Stimulated activated CD8-positive, alpha-beta memory T cell treated with anti-CD3 and anti-CD28 coated beads, Interleukin-4, amount 100 ng/mL, for 48 hours (primary cell): ENCODE measurements at regions not wholly inside any gene's neighbourhood (a gene's known extent, or its start where the extent isn't known, plus 50 kb on each side); places are given as distances from the start of the nearest gene placed in this dataset.

Experiments used
- DNase-seq: peaks from one replicate; pipeline ENCODE4 v3.0.0-alpha.2; 2020

DNA sequence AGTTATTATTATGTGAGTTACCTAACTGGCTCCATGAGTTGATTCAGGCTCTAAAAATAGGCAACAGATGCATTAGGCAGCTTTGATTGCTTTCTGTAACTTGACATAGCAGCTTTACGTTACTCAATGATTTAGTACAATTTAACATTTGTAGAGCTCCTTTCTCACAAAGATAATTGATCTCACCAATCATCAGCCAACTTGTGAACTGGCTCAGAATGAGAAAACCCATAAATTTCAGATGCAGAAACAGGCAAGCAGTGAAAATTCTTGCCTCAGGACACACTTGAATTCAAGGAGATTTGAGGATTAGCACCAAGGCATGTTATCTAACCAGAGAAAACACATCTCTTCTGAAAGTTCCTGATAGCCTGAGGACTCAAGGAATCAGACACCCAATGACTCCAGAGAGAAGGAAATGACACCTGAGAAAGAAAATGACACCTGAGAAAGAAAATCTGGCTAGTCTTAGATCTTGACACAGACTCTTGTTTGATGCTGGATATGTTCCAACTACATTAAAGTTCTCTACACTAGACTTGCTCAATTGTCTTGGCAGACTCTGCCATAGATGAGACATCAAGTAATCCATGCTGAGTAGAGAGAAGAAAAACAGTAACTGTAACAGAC, 315.1 kb upstream of the CBLB start:
- no peak for DNase-seq

DNA sequence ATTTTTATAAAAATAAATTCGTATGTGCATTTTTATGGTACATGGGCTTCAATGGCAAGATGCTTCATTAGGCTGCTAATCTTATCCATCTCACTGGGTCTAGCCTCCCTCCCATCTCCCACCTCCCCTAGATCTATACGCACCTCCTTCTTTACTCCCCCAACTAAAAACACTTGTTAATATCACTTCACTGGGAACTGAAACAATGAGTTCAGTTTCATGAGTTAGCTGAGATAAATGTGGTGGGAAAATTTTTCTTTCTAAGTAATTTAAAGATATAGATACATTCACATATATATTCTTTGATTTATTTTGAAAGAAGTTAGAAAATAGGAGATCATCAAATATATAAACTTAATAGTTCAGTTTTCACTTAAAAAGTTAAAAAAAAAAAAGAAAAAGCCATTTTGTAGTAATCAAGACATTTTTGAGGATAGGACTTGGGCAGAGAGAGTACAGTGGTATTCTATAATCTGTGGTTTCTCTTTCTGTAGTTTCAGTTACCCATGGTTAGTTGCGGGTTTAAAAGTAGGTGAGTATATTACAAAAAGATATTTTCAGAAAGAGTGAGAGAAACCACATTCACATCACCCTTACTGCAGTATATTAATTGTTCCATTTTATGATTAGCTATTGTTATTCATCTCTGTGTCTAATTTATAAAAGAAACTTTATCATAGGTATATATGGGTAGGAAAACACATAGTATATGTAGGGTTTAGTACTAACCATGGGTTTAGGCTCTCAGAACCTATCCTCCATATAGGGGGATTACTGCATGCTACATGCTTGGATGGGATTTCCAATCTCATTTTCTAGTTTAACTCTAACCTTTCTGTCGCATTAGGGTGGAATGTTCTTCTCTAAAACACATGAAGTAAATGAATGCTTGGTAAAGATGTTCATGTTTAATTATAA, 316.0 kb upstream of the CBLB start:
- DNase-seq: no peak

DNA sequence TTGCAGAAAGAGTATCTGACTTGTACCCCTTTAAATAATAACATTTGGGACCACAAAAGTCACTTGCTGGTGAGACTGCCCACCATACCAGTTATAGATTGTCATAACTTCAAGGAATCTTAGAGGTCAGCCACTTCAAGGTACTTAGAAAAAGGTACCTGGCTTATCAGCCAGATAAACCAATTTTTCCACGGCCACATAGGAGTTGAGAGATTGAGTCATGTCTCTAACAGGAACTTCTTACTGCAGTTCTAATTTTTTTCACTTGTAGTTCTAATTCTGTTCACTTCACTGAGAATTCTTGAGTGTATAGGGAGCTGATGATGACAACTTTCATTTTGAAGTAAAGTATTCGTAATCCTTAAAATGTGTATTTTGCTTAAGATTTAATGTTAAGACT, 317.1 kb upstream of the CBLB start:
- no peak for DNase-seq

DNA sequence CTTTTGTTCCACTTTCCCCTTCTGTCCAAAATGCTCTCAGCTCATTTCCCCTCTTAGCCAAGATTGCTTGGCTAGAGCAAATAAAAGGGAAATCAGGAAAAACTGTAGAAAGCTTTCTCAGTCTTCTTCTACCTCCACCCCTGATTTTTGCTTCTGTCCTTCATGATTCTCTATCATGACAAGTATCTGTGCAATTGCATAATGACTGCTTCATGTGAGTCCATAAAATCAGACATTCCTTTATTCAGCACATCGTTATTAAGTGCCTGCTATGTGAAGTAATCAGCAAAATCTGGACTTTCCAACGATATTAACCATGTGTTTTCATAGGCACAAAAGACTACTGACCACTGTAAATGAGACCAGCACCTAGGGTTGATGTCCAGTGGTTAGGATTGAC, 321.5 kb upstream of the CBLB start:
- DNase-seq: no peak

DNA sequence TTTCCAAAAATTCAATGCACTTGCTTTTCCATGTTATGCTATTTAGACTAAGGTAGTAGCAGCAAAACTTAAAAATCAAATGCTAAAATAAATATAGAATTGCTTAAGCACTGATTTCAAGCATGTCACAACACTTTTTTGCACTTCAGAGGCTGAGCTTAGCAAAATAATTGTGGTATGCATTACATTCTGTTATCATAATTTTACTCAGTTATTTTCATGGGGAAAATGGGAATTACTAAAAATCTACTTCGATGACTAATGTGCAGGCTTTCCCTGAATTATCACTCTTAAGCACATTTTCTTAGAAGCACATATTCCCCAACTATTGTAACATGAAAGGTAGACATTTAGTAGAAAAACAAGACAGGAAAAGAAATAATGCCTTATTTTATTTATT, 322.4 kb upstream of the CBLB start:
- DNase-seq: no peak

DNA sequence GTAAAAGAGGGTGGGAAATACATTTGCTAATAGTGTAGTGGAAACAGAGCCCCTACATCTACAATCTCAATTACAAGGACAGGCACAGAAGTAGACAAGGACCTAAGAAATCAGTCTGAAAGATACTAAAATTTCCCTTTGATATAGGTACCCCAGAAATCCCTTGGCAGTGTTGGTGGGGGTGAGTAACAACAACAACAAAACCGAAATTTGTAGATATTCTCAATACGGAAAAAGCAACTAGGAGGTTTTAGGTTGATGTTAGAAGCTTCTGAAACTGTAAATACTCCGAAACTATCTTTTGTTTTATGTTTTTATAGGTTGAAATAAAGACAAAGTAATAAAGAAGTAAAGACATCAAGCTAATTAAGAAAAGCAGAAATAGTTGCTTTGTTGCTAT, 323.1 kb upstream of the CBLB start:
- no peak for DNase-seq

DNA sequence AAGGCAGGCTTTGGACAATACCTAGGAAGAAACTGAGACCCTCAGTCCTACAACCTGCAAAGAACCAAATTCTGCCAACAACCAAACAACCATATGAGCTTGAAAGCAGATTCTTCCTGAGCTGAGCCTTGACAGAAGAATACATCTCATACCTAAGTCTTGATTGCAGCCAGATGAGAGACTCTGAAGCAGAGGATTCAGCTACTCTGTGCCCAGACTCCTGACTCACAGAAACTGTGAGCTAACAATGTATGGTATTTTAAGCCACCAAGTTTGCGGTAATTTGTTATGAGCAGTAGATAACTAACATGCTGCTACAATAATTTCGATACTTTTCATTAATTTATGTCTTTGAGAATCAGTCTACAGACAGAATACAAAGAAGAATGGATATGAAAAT, 325.1 kb upstream of the CBLB start:
- DNase-seq: no peak

DNA sequence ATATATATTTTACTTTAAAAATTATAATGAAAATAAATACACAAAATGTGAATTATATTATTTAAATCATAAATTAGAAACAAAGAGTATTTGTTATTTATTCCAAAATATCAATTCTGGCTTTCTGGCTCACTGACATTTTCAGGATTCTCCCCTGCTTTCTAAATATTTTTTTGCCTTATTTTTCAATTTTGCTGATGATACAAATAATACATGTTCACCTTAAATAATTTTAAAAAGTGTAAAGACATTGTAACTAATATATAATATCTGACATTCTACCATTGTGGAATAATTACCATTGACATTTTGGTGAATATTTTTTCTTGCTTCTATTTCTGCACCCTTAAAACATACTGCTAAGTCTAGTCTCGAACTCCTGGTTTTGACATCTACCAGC, 325.9 kb upstream of the CBLB start:
- DNase-seq: no peak

DNA sequence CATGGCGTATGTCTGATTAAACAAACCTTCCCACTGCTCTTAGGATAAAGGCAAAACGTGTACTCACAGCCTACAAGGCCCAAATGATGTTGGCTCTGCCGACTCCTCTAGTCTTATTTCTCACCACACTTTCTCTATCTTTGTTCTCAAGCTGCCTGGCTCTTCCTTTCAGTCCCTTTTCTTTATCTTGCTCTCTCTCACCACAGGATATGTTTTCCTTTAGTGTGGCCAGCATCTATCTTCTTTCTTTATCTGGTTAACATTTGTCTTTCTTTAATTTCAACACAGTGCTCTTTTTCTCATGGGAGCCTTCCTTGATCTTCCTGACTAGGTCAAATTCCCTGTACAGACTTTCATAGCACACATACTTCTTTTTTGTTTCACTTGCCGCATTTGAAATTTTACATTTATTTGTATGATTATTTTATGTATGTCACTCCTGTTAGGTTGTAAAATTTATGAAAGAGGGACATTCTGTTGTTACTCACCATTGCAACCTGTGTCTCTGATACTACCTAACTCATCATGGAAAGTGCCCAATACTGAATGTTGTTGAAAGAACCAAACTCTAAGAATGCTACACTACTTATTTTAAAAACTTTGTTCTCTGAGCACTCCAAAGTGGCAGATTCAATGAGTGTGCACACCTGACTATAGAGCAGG, 328.9 kb upstream of the CBLB start:
- no peak for DNase-seq

DNA sequence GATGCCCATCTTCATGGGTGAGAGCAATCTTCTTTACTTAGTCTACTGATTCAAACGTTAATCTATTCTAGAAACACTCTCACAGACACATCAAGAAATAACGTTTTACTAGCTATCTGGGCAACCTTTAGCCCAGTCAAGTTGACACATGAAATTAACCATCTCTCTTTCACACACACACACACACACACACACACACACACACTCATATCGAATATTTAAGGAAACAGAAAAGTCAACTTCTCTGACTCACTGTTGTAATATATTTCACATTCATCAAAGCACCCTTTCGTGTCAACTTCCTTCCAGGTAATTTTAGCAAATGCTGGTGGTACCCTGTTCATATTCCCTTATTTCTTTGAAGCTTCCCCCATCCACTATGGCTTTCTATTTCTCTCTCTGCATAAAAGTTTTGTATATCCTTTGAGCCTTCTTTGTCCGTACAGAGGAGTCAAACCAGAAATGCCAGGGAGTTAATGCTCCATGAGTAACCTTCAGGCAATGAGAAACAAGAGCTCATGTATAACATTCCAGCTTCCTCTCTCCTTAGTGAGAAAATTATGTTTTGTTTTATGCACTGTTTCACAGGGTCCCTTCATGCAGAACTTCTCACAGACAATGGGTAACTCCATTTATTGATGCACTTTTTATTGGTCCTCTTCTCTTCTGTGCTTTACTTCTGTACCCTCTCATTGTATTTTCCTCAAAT, 335.5 kb upstream of the CBLB start:
- no peak for DNase-seq

DNA sequence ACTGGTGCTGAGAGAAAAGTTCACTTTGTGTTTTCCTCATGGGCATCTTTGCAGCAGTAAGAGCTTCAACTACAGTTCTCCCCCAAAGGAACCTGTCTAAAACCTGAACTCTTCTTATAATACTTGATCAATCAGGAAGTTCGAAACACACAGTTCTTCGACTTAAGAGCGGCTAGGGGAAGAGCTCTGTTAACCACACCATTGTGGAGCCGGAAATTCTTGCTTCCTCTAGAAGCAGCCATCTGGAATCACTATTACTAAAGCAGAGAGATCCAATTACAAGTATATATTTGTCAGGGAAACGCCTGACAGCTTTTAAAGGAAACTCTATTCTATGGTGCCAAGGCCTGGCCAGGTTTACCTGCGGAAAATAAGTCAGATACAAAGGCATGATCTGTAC, 337.3 kb upstream of the CBLB start:
- no peak for DNase-seq

DNA sequence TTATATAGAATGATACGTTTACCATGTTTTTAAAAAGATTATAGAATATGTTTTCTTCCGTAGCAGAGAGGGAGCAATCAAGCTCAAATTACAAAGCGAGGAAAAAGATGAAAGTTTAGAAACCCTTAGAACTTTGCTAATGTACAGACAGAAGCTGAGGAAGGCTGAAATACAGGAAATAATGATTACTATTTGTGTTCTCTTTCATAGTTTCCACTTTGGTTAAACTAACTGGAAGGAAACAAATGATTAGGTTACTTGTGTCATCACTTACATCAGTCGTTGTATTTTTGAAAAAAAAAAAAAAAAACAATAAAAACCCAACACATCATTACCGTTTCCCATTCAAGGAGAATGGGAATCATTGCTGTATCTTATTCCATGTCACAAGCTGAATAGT, 337.8 kb upstream of the CBLB start:
- no peak for DNase-seq

DNA sequence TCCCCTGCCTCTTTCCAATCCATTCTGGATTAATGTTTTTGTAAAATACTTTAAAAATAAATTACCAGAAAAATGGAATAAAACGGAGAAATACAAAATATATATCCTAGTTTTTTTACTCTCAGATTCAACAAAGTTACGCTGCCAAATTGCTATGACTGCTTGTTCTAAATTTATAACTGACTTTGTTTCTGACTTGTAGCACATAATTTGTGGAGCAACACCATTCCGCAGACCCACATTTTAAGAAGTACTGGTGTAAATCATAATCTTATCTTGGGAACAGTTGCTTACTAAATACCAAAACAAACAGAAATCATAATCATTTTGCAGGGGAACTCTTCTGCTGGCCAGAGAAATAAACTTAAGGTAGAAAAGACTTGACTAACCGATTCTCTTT, 339.4 kb upstream of the CBLB start:
- no peak for DNase-seq

DNA sequence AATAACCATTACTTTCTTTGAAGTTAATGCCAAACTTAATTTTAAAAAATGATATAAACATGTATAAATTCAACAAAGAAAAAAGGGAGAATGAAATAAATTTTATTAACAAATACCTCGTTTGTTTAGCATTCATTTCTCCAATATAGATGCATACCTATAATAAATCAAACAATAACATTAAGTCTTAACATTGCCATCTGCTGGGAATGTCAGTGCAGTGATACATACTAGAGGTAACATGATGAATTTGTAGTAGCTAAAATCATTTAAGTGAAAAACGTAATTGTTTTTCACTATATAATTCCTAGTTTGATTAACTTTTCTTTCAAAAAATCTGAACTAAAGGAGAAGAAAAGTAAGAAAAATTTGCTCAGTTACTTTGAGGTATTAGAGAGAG, 340.2 kb upstream of the CBLB start:
- no peak for DNase-seq

DNA sequence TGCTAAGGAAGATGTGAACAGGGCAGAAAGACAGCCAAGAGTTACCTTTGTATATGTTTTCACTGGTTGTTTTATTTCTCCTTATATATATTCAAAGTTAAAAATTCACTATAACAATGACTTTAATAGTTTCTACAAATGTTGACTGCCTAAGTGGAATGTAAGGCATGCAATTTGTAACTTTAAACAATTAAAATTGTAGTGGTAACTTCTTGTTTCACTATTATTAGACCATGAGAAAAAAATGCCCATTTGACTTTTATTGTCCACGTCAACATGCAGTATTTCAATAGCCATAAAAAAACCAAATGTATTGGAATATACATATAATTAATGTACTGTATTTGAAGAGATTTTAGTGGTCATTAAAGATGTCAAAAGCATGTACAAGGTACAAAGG, 340.7 kb upstream of the CBLB start:
- DNase-seq: no peak

DNA sequence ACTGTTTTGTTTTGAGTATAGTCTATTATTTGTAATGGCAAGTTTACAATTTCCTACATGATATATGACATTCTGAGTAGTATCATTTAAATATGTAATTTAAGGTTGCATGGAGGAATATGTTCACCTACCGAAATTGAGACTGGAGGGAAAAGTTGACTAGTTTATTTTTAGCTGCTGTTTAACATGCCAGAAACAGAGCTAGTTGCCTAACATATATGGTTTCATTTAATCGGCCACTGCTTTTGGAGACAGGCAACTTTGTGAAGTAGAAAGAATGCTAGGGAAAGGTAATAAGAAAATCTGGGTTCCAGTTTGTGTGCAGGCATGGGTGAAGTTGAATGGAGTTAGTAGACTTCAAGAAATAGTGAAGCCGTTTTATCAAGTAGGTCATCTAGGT, 342.1 kb upstream of the CBLB start:
- DNase-seq: no peak

DNA sequence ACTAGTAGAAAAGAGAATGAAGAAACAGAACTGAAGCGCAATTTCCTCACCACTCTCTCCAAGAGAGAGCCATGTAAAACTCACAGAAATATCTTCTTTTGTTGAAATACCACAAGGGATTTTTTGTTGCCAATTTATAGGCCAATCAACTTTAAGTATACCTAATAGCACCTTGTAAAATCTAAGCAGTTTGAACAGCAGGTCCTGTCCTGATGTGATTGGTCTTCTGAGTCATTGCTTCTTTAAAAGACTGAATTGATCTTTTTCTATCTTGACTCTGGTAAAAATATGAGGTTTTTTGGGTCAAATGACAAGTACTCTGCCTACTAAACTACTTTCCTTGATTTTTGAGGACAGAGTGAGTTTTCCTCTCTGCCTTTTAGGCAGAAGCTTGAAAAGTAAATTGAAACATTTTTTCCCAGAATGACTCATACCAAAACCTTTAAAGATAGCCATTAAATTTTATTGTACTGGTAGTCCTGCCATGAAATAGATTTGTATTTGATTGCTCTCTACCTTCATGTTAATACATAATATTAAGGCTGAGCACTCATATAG, 343.9 kb upstream of the CBLB start:
- DNase-seq: no peak

DNA sequence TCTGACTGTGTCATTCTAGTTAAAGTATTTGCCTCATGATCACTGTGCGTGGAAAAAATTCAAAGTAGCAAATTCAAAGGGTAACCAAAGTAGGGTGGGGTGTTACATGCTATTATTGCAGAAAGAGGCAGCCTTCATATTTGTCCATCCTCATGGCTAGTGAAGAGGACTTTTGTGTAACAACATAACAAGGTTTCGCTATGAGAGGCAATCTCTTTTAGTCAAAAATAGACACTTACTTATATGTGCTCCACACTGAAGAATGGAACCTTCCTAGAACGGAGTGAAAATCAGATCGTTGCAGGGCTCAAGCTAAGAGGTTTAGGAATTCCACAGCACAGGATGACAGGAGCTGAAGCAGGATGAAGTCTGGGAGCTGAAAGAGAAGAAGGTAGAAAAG, 345.1 kb upstream of the CBLB start:
- DNase-seq: no peak

DNA sequence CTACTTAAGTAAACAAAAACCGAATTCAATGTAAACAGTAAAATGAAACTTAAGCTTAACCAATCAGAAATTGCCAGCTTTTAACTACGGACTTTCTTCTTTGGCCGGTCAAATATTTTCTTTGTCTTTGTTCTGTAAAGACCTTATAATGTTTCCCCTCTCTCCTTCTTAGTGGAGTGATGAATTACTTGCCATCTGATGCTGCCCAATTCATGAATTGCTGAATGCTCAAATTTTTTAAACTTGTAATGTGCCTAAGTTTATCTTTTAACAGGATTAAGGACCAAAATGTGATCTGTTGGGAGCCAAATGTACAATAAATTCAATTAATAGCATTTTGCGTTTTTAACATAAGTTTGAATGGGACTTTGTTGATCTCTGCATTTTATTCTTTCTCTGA, 345.8 kb upstream of the CBLB start:
- no peak for DNase-seq

DNA sequence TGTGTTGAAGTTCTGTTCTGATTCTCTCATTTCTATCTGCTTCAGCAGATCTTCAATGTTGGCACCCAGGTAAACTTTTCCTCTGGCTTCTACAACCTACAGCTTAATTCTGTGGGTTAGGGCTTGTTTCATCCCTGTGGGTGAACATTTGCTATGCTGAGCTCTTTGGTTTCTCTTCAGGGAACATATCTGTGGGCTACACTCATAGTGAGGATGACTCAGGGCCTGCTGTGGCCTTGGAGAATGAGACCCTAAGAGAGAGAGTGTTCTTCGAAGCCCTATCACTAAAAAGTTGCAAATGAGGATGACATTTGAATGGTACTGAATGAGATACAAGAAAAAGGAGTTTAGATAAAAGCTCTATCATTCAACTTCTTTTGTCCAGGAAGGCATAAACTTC, 346.2 kb upstream of the CBLB start:
- peak; percentile 47 for DNase-seq

DNA sequence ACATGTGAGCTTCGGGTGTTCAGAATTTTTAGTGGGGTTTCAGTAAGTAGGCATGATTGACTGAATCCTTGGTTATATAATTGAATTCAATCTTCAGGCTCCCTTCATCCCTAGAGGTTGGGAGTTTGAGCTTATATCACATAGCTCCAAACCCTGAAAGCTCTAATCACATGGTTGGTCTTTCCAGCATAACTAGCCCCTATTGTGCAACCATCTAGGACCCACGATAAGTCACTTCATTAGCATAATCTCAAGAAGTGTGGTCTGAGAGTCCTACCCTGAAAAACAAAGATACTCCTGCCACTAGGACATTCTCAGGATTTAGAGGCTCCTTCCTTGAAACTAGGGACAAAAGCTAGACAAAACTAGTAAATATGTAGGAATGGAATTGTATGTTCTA, 348.9 kb upstream of the CBLB start:
- no peak for DNase-seq

DNA sequence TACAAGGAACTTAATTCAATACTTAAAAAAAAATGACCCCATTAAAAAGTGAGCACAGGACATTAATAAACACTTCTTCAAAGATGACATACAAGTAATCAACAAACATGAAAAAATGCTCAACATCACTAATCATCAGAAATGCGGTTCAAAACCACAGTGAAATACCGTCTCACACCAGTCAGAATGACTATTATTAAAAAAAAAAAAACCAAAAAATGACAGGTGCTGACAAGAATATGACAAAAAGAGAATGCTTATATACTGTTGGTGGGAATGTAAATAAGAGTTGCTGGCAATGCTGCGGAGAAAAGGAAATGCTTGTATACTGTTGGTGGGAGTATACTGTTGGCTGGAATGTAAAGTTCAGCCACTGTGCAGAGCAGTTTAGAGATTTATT, 358.3 kb upstream of the CBLB start:
- DNase-seq: no peak

DNA sequence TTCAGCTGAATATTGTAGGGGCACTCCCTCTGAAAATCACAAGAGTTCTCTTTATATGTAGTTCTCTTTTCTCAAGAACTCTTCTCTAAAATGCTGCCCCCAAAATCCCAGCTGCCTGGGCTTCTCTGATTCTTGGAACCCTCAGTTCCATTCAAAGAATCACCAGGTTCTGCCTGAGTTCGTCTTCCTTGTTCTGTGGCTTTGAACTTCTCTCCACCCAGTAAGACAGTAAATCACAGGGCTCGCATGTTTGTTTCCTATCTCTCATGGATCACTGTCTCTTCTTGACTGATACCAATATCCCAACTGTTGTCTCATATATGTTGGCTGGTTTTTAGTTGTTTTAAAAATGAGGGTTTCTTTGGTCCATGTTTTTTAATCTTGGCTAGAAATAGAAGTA, 359.5 kb upstream of the CBLB start:
- no peak for DNase-seq
